ENCODE measurements at regions not wholly inside any gene's neighbourhood (a gene's known extent, or its start where the extent isn't known, plus 50 kb on each side); places are given as distances from the start of the nearest gene placed in this dataset.

GRCh38 chr20:60213126-60213893, 255.1 kb downstream of the CDH26 start:
- DNase-seq = no peak

GRCh38 chr20:60214901-60215815, 256.9 kb downstream of the CDH26 start:
- DNase-seq = no peak

- DNase-seq = no peak
These were observed 257.9 kb downstream of the CDH26 start for GRCh38 chr20:60215816-60216730.

GRCh38 chr20:60219231-60219630, 261.0 kb downstream of the CDH26 start:
- no peak for DNase-seq

GRCh38 chr20:60219984-60220562, 261.9 kb downstream of the CDH26 start:
- no peak for DNase-seq

GRCh38 chr20:60220706-60221105, 262.5 kb downstream of the CDH26 start:
- DNase-seq = no peak

- no peak for DNase-seq
These were observed 263.4 kb downstream of the CDH26 start for GRCh38 chr20:60221593-60221992.

- DNase-seq = no peak
These were observed 264.3 kb downstream of the CDH26 start for GRCh38 chr20:60222497-60222896.

GRCh38 chr20:60223174-60223573, 265.0 kb downstream of the CDH26 start:
- no peak for DNase-seq

GRCh38 chr20:60224914-60225313, 266.7 kb downstream of the CDH26 start:
- DNase-seq = no peak

GRCh38 chr20:60228255-60228654, 270.0 kb downstream of the CDH26 start:
- DNase-seq = no peak

- no peak for DNase-seq
These were observed 274.2 kb downstream of the CDH26 start for GRCh38 chr20:60232380-60232779.

GRCh38 chr20:60233018-60233630, 274.9 kb downstream of the CDH26 start:
- DNase-seq = no peak

GRCh38 chr20:60236613-60237012, 278.4 kb downstream of the CDH26 start:
- no peak for DNase-seq

- no peak for DNase-seq
These were observed 279.8 kb downstream of the CDH26 start for GRCh38 chr20:60237981-60238380.

- DNase-seq = no peak
These were observed 280.9 kb downstream of the CDH26 start for GRCh38 chr20:60238992-60239660.

- no peak for DNase-seq
These were observed 281.7 kb downstream of the CDH26 start for GRCh38 chr20:60239956-60240355.

- no peak for DNase-seq
These were observed 282.2 kb downstream of the CDH26 start for GRCh38 chr20:60240415-60240814.

- DNase-seq = no peak
These were observed 282.8 kb downstream of the CDH26 start for GRCh38 chr20:60240986-60241385.

GRCh38 chr20:60242836-60243505, 284.7 kb downstream of the CDH26 start:
- no peak for DNase-seq

Data from right kidney (tissue), 1 donor.